HG03095 (cell line): ENCODE measurements at regions not wholly inside any gene's neighbourhood (a gene's known extent, or its start where the extent isn't known, plus 50 kb on each side); places are given as distances from the start of the nearest gene placed in this dataset.
"Not testable (repeated sequence)": the region's sequence is repeated elsewhere in the genome, so short reads cannot be mapped to it uniquely, and the experiment has no call there.

Experiments
- ATAC-seq: cut with Tn5 transposase; IDR thresholded peaks from one replicate; pipeline ENCODE4 v1.9.1; 2021; ENCODE audit warnings: moderate library complexity; ENCODE audit not compliant: unreplicated experiment

DNA sequence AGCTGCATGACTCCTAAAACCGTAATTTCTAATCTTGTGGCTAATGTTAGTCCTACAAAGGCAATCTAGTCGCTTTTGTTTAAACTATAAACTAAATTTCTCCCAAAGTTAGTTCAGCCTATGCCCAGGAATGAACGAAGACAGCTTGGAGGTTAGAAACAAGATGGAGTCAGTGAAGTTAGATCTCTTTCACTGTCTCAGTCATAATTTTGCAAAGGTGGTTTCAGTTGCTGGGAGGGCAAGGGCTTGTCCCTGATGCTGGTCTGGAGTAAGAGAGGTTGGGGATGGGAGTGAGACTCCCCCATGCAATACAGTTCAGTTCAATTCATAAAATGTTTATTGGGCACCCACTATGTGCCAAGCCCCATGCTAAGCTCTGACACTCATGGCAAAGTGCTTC, 362.1 kb downstream of the TYW1 start:
- ATAC-seq: not testable (repeated sequence)

DNA sequence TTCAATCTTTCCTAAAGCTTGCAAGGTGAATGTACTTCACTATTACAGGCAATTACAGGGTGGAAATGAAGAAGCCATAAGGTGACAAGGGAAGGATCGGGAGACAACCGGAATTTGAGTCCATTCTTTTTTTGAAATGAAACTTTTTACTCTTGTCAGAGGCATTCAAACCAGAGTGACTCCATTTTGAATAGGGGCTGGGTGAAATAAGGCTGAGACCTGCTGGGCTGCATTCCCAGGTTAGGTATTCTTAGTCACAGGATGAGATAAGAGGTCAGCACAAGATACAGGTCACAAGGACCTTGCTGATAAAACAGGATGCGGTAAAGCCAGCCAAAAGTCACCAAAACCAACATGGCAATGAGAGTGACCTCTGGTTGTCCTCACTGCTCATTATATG, 363.3 kb downstream of the TYW1 start:
- no peak for ATAC-seq

DNA sequence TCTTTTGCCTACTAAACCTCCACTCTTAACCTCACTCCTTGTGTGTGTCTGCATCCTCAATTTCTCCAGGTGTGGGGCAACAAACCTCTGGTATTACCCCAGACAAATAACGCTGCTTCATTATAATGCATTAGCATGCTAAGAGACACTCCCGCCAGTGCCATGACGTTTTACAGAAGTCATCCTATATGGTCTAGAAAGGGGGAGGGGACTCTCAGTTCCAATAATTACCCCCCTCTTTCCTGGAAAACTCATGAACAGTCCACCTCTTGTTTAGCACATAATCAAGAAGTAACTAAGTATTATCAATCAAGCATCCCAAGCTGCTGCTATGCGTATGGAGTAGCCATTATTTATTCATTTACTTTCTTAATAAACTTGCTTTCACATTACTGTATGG, 364.5 kb downstream of the TYW1 start:
- no peak for ATAC-seq

DNA sequence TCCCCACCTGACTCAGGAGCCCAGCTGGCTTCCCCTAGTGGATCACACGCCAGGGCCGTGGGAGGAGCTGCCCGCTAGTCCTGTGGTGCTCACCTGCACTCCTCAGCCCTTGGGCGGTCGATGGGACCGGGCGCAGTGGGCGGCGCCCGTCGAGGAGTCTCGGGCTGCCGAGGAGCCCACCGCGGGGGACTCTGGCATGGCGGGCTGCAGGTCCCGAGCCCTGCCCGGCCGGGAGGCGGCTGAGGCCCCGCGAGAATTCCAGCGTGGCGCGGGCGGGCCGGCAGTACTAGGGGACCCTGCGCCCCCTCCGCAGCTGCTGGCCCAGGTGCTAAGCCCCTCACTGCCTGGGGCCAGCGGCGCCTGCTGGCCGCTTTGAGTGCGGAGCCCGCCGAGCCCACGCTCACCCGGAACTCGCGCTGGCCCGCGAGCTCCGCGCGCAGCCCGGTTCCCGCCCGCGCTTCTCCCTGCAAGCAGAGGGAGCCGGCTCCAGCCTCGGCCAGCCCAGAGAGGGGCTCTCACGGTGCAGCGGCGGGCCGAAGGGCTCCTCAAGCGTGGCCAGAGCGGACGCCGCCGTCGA, 367.9 kb downstream of the TYW1 start:
- ATAC-seq: no peak

DNA sequence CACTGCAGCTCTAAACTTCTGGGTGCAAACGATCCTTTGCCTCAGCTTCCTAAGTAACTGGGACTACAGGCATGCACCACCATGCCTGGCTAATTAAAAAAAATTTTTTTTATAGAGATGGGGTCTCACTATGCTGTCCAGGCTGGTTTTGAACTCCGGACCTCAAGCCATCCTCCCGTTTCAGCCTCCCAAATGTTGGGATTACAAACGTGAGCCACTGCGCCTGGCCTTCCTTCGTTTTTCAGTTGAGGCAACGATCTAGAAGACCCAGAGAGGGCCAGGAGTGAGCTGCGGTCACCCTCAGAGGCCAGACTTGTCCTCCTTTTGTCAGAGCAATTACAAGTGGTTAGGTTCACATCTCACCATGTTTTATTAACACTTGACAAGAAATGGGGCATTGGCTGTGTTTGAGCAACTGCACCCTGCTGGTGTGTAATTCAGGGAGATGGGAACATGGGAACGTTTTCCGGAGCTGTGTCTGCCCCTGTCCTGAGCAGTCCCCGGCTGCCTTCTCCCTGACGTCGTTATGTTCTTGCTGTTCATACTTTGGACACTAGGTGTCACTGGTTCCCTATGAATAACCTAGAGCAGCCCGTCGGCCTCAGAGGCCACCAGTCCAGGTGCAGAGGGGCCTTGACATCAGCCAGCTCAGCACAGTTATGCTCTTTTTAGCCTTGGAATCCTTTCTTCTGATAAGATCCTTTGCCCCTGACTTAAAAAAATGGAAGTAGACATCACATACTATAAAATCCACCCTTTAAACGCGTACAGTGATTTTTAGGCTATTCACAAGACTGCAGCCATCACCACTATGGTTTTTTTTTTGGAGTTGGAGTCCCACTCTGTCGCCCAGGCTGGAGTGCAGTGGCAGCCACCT, 375.0 kb downstream of the TYW1 start:
- ATAC-seq: peak; percentile 88

DNA sequence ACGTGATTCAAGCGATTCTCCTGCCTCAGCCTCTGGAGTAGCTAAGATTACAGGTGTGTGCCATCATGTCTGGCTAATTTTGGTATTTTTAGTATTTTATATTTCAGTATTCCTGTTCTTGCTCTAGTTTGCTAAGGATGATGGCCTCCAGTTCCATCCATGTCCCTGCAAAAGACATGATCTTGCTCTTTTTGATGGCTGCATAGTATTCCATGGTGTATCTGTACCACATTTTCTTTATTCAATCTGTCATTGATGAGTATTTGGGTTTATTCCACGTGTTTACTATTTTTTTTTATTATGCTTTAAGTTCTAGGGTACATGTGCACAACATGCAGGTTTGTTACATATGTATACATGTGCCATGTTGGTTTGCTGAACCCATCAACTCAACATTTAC, 376.8 kb downstream of the TYW1 start:
- not testable (repeated sequence) for ATAC-seq

DNA sequence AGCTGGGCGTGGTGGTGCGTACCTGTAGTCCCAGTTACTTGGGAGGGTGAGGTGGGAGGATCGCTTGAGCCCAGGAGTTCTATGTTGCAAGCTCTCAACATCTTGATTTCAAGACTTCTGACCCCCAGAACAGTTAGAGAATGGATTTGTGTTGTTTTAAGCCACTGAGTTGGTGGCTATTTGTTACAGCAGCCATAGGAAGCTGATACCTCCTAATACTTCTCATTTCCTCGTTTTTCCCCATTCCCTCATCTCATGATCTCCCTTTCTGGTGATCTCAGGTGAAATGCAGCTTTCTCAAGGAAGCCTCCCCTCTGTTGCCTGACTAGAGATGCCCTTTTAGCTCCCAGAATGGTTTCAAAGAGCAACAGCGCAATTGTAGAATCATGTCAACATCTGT, 378.8 kb downstream of the TYW1 start:
- no peak for ATAC-seq

DNA sequence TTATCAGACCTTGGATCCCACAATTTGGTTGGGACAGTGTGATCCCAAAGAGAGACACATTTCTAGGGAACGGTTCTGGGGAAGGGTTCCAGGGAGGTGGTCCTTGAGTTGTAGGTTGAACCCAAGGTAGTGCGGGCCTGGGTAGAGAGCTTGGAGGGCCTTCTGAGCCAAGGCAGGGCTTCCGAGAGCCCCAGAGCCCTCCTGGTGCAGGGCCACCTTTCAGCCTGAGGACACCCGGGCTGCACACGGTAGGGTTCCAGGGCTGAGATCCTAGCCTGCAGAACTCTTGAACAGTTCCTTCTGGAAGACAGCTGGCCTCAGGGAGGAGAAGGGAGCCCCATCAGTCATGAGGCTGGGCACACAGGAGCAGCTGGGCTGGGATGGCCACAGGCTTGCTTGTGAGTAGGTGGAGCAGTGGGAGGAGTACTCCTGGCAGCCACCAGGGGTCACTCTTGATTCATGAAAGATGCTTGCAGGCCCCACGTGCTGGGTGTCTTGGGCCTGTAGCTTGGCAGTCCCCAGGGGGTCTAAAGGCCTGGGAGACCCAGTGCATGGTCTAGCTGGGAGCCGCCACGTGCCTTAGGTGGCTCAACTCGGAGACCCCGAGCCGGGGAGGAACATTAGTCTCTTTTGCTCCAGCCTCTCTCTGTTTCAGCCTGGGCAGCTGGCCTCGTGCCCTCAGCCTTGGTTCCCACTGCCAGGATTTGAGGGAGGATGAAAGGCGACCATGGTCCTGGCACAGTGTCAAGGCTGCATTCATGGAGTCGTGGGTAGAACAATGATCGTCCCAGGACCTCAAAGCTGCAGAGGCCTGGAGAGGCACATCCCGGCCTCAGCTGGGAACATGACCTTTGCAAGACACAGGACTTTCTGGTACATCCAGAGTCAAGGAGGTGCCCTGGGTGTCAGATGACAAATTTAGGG, 381.6 kb downstream of the TYW1 start:
- no peak for ATAC-seq

DNA sequence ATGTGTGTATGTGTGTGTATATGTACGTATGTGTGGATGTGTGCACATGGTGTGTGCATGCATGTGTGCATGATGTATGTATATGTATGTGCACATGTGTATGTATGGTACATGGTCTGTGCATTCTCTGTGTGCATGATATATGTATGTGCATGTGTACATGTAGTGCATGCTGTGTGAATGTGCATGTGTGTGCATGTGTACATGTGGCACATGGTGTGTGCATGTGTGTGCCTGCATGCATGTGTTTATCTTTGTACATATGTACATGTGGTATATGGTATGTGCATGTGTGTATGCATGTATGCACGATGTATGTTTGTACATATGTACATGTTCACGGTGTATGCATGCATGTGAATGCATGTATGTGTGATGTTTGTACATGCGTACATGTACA, 383.7 kb downstream of the TYW1 start:
- no peak for ATAC-seq

DNA sequence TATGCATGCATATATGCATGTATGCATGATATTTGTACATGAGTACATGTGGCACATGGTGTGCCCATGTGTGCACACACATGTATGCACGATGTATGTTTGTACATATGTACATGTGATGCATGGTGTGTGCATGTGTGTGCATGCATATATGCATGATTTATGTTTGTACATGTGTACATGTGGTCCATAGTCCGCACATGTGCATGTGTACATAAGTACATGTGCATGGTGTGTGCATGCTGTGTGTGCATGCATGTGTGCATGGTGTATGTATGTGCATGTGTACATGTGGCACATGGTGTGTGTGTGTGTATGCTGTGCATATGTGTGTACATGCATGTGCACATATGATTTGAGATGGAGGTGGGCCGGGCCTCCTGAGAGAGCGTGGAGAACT, 384.2 kb downstream of the TYW1 start:
- ATAC-seq: no peak

DNA sequence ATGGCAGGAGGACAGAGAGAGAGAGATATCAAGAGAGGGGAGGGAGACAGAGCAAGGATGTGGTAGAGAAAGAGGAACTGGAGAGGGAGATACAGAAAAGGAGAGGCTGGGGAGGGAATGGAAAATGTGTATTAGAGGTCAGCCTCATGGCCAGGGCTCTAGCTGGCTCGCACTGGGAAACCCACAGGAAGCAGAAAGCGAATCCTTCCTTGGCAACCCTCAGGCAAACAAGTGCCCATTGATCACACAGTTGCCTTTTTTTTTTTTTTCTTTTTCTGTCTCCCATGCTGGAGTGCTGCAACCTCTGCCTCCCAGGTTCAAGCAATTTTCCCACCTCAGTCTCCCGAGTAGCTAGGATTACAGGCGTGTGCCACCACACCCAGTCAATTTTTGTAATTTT, 391.2 kb downstream of the TYW1 start:
- no peak for ATAC-seq

DNA sequence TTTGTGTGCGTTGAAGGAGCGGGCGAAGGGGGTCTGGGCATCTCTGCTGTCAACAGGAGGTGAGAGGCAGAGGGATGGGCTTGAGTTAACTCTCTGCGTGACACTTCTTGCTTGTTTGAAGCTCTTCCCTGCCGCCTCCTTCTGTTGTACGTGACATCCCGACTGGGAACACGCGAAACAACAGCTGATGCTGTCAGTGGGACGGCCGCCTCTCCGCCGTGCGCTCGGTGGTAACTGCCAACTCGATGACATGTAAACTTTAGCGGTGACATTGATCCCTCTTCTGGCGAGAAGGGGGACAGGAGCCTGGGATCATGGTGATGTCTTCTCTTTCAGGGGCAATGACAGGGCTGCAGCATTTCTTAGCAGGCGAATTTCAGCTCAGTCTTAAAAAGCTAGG, 394.5 kb downstream of the TYW1 start:
- no peak for ATAC-seq

DNA sequence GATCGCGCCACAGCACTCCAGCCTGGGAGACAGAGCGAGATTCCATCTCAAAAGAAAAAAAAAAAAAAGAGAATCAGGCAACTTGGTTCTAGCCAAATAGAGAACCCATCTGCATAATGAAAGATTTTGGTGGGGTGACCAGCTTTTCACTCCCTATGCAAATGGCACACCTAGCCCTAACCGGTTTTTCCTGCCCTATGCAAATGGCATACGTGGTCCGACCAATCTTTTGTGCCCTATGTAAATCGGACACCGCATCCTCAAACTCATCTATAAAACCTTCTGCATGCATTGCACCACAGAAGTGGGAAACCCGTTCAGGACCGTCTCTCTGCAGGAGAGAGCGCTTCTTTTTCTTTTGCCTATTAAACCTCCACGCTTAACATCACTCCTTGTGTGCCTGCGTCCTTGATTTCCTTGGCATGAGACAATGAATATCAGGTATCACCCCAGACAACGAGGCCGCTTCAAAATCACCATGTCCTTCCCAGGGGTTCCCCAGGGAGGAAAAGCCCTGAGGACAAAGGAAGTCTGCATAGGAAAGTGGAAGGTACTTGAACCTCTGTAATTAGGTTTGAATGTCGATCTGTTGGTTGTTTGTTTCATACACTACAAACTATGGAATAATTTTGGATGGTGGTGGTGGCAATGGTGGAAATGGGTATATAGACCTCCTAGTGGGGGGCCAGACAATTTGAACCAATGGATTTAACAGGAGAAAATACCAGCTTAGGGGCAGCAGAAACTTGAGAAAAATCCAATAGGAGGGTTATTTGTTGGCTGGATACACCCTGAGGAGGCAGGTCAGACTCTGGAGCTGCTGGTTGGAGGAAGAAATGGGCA, 396.2 kb downstream of the TYW1 start:
- no peak for ATAC-seq

DNA sequence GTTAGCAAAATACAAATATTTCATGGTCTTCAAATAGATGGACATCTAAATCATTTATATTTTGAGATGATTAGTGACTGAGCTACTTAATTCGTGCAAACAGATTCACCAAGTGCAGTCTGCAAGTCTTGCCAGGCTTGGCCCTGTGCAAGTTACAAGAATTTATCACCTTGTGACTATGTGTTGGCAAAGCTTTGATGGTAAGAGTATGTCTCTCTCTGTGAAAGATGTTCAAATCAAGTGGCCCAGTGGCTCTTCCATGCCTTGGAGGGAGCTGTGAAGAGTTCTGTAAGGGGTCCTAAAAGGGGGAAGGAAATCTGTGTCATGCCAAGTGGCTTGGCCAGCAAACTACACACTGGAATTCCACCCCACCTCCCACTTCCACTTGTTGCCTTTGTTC, 397.3 kb downstream of the TYW1 start:
- no peak for ATAC-seq

DNA sequence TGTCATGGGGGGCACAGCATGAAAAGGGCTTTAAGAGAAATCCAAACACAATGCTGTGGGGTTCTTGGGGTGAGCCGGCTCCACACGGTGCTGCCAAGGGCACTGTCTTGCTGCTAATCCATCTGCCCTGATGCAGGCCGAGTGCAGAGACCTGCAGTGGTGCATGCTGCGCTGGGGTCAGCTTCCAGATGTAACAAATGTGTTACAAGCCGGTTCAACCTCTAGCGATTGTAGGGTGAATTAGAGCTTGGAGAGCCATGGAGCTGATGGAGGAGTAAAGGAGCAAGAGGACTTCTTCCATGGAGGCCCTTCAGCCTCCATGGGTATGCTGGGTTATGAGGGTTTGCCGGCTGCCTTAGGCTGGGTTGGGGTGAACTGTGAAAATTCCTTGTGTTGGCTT, 402.3 kb downstream of the TYW1 start:
- no peak for ATAC-seq

DNA sequence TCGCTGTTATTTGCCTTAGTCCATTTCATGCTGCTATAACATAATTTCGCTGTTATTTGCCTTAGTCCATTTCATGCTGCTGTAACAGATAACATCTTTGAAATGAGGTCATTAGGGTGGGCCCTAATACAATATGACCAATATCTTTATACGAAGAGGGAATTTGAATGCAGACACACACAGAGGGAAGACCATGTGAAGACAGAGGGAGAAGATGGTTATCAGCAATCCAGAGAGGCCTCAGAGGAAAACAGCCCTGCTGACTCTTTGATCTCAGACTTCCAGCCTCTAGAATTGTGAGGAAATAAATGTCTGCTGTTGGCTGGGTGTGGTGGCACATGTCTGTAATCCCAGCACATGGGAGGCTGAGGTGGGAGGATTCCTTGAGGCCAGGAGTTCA, 404.9 kb downstream of the TYW1 start:
- no peak for ATAC-seq

DNA sequence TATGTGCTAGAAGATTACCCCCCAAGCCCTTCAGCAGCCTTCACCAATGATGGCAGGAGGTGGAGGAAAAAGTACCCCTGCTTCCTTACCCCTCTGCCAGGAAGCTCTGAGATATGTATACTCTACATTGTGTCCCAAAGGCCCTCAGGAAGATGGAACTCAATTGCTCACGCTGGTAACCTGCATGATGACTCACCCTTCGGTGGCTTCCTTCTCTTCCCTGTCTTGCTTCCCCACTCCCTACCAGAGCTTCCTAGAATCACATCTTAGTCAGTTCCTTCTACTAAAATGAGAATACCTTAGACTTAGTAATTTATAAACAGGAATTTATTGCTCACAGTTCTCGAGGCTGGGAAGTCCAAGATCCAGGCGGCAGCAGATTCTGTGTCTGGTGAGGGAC, 405.6 kb downstream of the TYW1 start:
- no peak for ATAC-seq

DNA sequence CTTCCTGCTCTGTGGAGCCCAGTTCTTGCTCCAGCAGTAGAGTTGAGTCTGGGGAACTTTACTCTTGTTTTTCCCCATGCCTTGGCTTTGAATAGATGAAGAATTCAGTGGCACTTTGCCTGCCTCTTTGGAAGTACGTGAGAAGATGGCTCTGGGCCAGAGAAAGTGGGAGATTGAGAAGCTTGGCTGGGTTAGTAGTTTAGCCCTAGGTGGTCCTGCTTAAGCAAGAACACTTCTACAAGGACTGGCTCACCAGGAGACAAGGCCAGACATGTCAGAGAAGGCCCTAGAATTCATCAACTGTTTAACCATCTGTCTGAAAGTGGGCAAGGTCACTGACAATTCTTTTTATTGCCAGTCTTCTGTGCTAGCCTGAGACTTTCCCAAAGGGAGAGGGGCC, 410.3 kb downstream of the TYW1 start:
- no peak for ATAC-seq

DNA sequence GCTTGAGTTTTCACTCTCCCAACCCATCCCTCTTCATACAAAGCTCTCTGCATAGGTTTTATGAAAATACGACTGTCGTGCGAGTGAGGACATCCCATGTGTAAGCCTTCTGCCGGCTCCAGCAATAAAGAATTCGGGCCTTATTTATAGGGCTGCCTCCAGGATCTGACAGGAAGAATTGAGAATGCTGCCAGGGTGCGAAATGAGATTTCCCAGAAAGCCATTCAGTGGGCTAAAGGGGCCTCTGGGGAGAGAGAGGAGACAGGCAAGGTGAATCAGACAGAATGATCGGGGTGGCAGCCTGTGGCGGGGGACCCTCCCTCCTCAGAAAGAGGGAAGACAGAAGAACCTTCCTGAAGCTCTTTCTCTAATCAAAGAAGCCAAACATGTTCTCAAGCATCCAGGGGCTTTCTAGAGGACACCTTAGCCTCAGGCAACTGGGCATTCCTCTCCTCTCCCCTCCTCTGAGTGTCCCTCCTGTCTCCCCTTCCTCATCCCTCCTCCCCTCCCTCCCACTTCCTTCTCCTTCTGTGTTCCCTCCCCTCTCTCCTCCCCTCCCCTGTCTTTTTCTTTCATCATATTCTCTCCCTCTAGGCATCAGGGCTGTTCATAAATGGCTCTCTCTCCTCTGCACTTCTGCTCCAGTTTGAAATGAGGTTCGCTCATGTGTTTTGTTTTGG, 410.9 kb downstream of the TYW1 start:
- ATAC-seq: no peak

DNA sequence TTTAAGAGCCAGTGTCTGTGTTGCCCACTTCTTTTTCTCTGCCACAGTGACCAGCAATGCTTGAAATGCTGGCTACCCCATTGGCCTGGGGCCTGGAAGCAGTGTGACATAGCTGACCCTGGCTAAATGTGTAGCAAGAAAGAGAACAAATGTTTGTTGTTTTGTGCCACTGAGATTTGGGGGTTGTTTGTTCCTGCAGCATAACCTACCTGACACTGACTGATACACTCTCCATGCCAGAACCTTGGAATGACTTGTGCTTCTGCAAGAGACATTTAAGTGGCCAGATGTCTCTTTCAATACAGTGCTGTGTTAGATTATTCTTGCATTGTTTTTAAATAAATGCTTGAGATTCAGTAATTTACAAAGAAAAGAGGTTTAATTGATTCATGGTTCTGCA, 411.5 kb downstream of the TYW1 start:
- ATAC-seq: no peak
